Suprapubic skin (tissue), 4 donors: ENCODE measurements at regions not wholly inside any gene's neighbourhood (a gene's known extent, or its start where the extent isn't known, plus 50 kb on each side); places are given as distances from the start of the nearest gene placed in this dataset.

ENCODE experiments used
- CTCF ChIP-seq, 2 donors: fragments of 200-600 bp in 1 of 2; fragments of 450-650 bp in 1 of 2; sonication (generic) in 1 of 2; IDR thresholded peaks; one replicate each; pipeline ENCODE4 v1.5.1; 2016 to 2019; ENCODE audit warnings: antibody characterized with exemption in 2 of 2, mild to moderate bottlenecking in 1 of 2, moderate library complexity in 1 of 2
- POLR2A ChIP-seq, 2 donors: fragments of 450-650 bp; IDR thresholded peaks; one replicate each; pipeline ENCODE4 v1.6.1; 2017; ENCODE audit warnings: antibody characterized with exemption in 2 of 2, mild to moderate bottlenecking in 2 of 2, moderate library complexity in 2 of 2
- POLR2AphosphoS5 ChIP-seq, 3 donors: sonication (generic); formaldehyde crosslinking; IDR thresholded peaks; one replicate each; pipeline ENCODE4 v1.6.1; 2017; ENCODE audit warnings: antibody characterized with exemption in 3 of 3

GRCh38 chr7:25841575-25841974, 310.4 kb upstream of the NFE2L3 start:
- TF ChIP-seq POLR2A (IDR thresholded peaks at IDR 0.05), result no peak
- no peak for TF ChIP-seq CTCF (IDR thresholded peaks at IDR 0.05)
- TF ChIP-seq POLR2AphosphoS5 (IDR thresholded peaks at IDR 0.05), result no peak
